Mesenchymal stem cell (in vitro differentiated cells and primary cell): ENCODE measurements at regions not wholly inside any gene's neighbourhood (a gene's known extent, or its start where the extent isn't known, plus 50 kb on each side); places are given as distances from the start of the nearest gene placed in this dataset.

ENCODE experiments used
- DNase-seq: peaks from one replicate; pipeline ENCODE4 v3.0.0-alpha.2; 2013
- H2AFZ ChIP-seq: one replicate; pipeline ENCODE4 v1.6.1; 2013; ENCODE audit warnings: low read depth, mild to moderate bottlenecking, control low read depth, inconsistent platforms, low read length, moderate library complexity
- H2AK5ac ChIP-seq: 2 replicates; pipeline ENCODE4 v1.6.1; 2013; ENCODE audit warnings: low read length, moderate library complexity, mild to moderate bottlenecking, inconsistent platforms; ENCODE audit not compliant: severe bottlenecking
- H2BK120ac ChIP-seq: one replicate; pipeline ENCODE4 v1.6.1; 2013; ENCODE audit warnings: low read depth, mild to moderate bottlenecking, inconsistent platforms, low read length, moderate library complexity
- H2BK12ac ChIP-seq, 2 experiments: one replicate each; pipeline ENCODE4 v1.6.1; 2013; ENCODE audit warnings: inconsistent platforms in 2 of 2, low read length in 2 of 2, mild to moderate bottlenecking in 2 of 2, moderate library complexity in 2 of 2, control low read depth in 1 of 2
- H2BK15ac ChIP-seq: one replicate; pipeline ENCODE4 v1.6.1; 2013; ENCODE audit warnings: mild to moderate bottlenecking, low read depth, inconsistent platforms; ENCODE audit not compliant: poor library complexity, severe bottlenecking
- H2BK5ac ChIP-seq: 2 replicates; pipeline ENCODE4 v1.6.1; 2013; ENCODE audit warnings: low read depth, mild to moderate bottlenecking, low read length, control low read depth, inconsistent platforms; ENCODE audit not compliant: poor library complexity, severe bottlenecking
- H3K14ac ChIP-seq, 2 experiments: one replicate each; pipeline ENCODE4 v1.6.1; 2013; ENCODE audit warnings: inconsistent platforms in 2 of 2, low read length in 2 of 2, control low read depth in 1 of 2, mild to moderate bottlenecking in 1 of 2, moderate library complexity in 1 of 2
- H3K18ac ChIP-seq, 2 experiments: one replicate each; pipeline ENCODE4 v1.6.1; 2013; ENCODE audit warnings: inconsistent platforms in 2 of 2, low read length in 2 of 2, control low read depth in 1 of 2, low read depth in 1 of 2, mild to moderate bottlenecking in 1 of 2
- H3K23ac ChIP-seq, 2 experiments: one replicate each; pipeline ENCODE4 v1.6.1; 2013; ENCODE audit warnings: inconsistent platforms in 2 of 2, low read length in 2 of 2, mild to moderate bottlenecking in 2 of 2, moderate library complexity in 2 of 2, control low read depth in 1 of 2
- H3K27ac ChIP-seq: 2 replicates; pipeline ENCODE4 v1.5.1; 2013; ENCODE audit warnings: mild to moderate bottlenecking, moderate library complexity, low read length, control low read depth, inconsistent platforms; ENCODE audit not compliant: poor library complexity, severe bottlenecking
- H3K27me3 ChIP-seq, 2 experiments: 2 replicates each; pipeline versions ENCODE4 v1.6.1 to v1.7.0; 2013; ENCODE audit warnings: low read length in 2 of 2, mild to moderate bottlenecking in 2 of 2, moderate library complexity in 2 of 2, control low read depth in 1 of 2, inconsistent platforms in 1 of 2; ENCODE audit not compliant: control insufficient read depth in 1 of 2, insufficient read depth in 1 of 2
- H3K36me3 ChIP-seq, 2 experiments: 2 replicates each; pipeline versions ENCODE4 v1.6.1 to v1.7.0; 2013; ENCODE audit warnings: low read length in 2 of 2, control low read depth in 1 of 2, inconsistent platforms in 1 of 2, low read depth in 1 of 2, mild to moderate bottlenecking in 1 of 2; ENCODE audit not compliant: insufficient read depth in 2 of 2, control insufficient read depth in 1 of 2
- H3K4ac ChIP-seq, 2 experiments: one replicate each; pipeline ENCODE4 v1.6.1; 2013; ENCODE audit warnings: inconsistent platforms in 2 of 2, low read length in 2 of 2, mild to moderate bottlenecking in 2 of 2, moderate library complexity in 2 of 2, control low read depth in 1 of 2, low read depth in 1 of 2
- H3K4me1 ChIP-seq: 2 replicates; pipeline ENCODE4 v1.6.1; 2013; ENCODE audit warnings: low read depth, low read length, control low read depth; ENCODE audit not compliant: control insufficient read depth, insufficient read depth
- H3K4me2 ChIP-seq: 2 replicates; pipeline ENCODE4 v1.6.1; 2013; ENCODE audit warnings: low read length, mild to moderate bottlenecking, inconsistent platforms; ENCODE audit not compliant: poor library complexity, severe bottlenecking
- H3K4me3 ChIP-seq, 2 experiments: 2 replicates each; pipeline versions ENCODE4 v1.5.1 to v1.7.0; 2013; ENCODE audit warnings: low read length in 2 of 2, mild to moderate bottlenecking in 2 of 2, control low read depth in 1 of 2, low read depth in 1 of 2; ENCODE audit not compliant: insufficient read depth in 1 of 2
- H3K79me1 ChIP-seq: replicated peaks from 2 replicates; pipeline ENCODE4 v1.6.1; 2013; ENCODE audit warnings: mild to moderate bottlenecking, control low read depth, low read length, inconsistent platforms; ENCODE audit not compliant: poor library complexity, severe bottlenecking
- H3K9ac ChIP-seq: 2 replicates; pipeline ENCODE4 v1.7.0; 2013; ENCODE audit warnings: mild to moderate bottlenecking, low read length, moderate library complexity
- H3K9me3 ChIP-seq: 2 replicates; pipeline ENCODE4 v1.7.0; 2013; ENCODE audit warnings: mild to moderate bottlenecking, low read length; ENCODE audit not compliant: control insufficient read depth
- H4K8ac ChIP-seq: one replicate; pipeline ENCODE4 v1.6.1; 2013; ENCODE audit warnings: inconsistent platforms, mild to moderate bottlenecking, low read length, moderate library complexity
- H4K91ac ChIP-seq: one replicate; pipeline ENCODE4 v1.6.1; 2013; ENCODE audit warnings: mild to moderate bottlenecking, low read length, inconsistent platforms
- WGBS: methylation state at CpG from one replicate; pipeline ENCODE4 v1.1.7; 2013; ENCODE audit warnings: mixed read lengths; 5-methylcytosine and 5-hydroxymethylcytosine counted together

DNA sequence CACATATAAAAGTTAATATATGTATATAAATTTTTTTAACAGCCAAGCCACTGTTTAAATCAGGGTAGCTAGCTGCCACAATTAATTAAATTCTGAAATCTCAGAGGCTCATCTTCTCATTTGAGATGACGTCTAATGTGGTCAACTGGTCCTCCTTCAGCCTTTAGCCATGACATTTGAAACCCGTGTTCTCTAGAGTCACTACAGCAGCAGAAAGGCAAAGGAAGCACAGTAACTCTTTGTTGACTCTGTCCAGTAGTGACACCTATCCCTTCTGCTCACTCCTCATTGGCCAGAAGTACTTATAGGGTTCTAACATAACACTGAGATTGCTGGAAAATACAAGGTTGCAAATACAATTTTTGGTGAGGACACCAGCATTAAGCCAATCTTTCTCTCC lies 555.5 kb downstream of the ETV1 start:
- Histone ChIP-seq H2BK12ac (no peak overlapping the region), H2BK5ac (no peak overlapping the region), H2AFZ (no peak overlapping the region), H2AK5ac (no peak overlapping the region), H2BK120ac (no peak overlapping the region), H3K27ac (no peak overlapping the region), H3K9ac (no peak overlapping the region), H3K9me3 (no peaks in the 10 kb centered on the region), H3K18ac (no peak overlapping the region), H3K23ac (no peak overlapping the region), H3K4me2 (no peak overlapping the region), H4K8ac (no peak overlapping the region), H4K91ac (no peak overlapping the region), H3K4me3 (no peak overlapping the region), H2BK15ac (no peak overlapping the region), H3K4me1 (no peaks in the 10 kb centered on the region), H3K14ac (no peak overlapping the region), H3K79me1 (no peaks in the 10 kb centered on the region), H3K4ac (no peak overlapping the region), H3K36me3 (no peaks in the 10 kb centered on the region), H3K27me3 (no peaks in the 10 kb centered on the region)
- no peak for DNase-seq
- 85% methylated on average over 2 of the region's 2 CpGs for WGBS

DNA sequence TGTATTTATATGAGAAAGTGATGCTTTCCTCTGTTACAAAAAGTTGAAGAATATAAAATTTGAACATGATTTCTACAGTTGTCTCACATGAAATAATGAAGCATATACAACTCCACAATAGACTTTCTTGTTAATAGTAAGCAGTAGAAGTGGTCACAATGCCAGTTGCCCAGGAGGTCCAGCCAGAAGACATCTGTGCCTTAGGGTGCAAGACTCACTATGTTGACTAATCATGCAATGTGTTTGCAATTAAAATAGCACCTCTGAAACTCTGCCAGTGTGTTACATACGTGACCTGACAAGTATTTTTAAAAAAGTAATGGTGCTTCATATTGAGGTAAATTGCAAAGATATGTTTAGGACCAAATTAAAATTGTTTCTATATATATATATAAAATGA lies 547.2 kb downstream of the ETV1 start:
- Histone ChIP-seq H2BK15ac (no peak overlapping the region), H3K14ac (no peak overlapping the region), H3K36me3 (no peaks in the 10 kb centered on the region), H2BK120ac (no peak overlapping the region), H4K91ac (no peak overlapping the region), H2AK5ac (no peak overlapping the region), H2BK5ac (no peak overlapping the region), H3K79me1 (no peaks in the 10 kb centered on the region), H3K9ac (no peak overlapping the region), H3K27ac (no peak overlapping the region), H3K23ac (no peak overlapping the region), H3K4me3 (no peak overlapping the region), H2BK12ac (no peak overlapping the region), H3K27me3 (no peaks in the 10 kb centered on the region), H3K4me1 (no peaks in the 10 kb centered on the region), H4K8ac (no peak overlapping the region), H2AFZ (no peak overlapping the region), H3K4ac (no peak overlapping the region), H3K4me2 (no peak overlapping the region), H3K18ac (no peak overlapping the region), H3K9me3 (no peaks in the 10 kb centered on the region)
- no peak for DNase-seq
- no CpG with 5 or more reads among the region's 1 CpG for WGBS

DNA sequence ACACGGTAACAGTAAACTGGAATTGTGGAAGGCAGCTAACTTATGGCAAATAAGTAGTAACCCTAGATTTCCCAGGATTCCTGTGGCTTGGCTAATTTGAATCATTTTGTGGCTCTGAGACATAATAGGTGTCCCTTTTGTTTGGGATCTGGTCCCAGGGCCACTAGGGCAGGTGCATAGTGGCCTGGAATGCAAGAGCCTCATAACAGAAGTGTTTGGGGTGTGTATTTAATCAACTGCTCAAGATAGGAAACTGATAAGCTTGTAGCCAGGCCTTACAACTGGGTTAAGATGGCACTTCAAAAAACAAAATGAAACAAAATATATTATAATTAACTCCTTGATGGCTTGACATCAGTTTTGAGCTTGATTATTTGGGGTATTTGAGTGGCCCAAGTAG lies 541.8 kb downstream of the ETV1 start:
- Histone ChIP-seq H3K18ac (no peak overlapping the region), H3K4me2 (no peak overlapping the region), H2AK5ac (no peak overlapping the region), H3K9ac (no peak overlapping the region), H3K27ac (no peak overlapping the region), H3K23ac (no peak overlapping the region), H4K8ac (no peak overlapping the region), H2BK12ac (no peak overlapping the region), H2BK120ac (no peak overlapping the region), H2BK15ac (no peak overlapping the region), H3K27me3 (no peaks in the 10 kb centered on the region), H3K79me1 (no peaks in the 10 kb centered on the region), H2BK5ac (no peak overlapping the region), H3K4me3 (no peak overlapping the region), H2AFZ (no peak overlapping the region), H3K9me3 (no peaks in the 10 kb centered on the region), H3K4ac (no peak overlapping the region), H4K91ac (no peak overlapping the region), H3K14ac (no peak overlapping the region), H3K4me1 (no peaks in the 10 kb centered on the region), H3K36me3 (no peaks in the 10 kb centered on the region)
- DNase-seq: no peak
- 77% methylated on average over 1 of the region's 1 CpG for WGBS

DNA sequence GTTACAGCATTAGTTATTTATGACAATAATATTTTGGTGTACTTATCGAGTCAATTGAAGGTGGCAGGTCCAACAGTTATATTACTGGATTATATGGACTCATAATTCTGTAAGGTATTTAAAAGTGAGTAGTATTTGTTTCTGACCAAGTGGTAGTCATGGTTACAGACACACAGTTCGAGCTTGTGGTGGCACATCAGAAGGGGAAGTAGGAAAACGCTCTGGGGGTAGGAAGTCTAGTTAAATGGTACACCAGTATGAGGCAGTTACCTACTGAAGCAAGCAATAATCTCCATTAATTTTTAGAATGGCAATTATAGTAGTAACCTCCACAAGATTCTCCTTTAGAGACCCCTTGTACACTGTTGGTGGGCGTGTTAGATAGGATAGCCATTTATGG lies 541.2 kb downstream of the ETV1 start:
- no peak for DNase-seq
- H4K8ac ChIP-seq: no peak overlapping the region
- 67% methylated on average over 2 of the region's 4 CpGs for WGBS
- no peak overlapping the region for H3K18ac ChIP-seq
- H3K36me3 ChIP-seq: no peaks in the 10 kb centered on the region
- no peak overlapping the region for H3K27ac ChIP-seq
- H3K4me3 ChIP-seq: no peak overlapping the region
- no peaks in the 10 kb centered on the region for H3K9me3 ChIP-seq
- H2BK5ac ChIP-seq: no peak overlapping the region
- no peak overlapping the region for H3K9ac ChIP-seq
- H3K14ac ChIP-seq: no peak overlapping the region
- no peak overlapping the region for H4K91ac ChIP-seq
- H3K4me1 ChIP-seq: no peaks in the 10 kb centered on the region
- no peak overlapping the region for H2AFZ ChIP-seq
- no peak overlapping the region for H2AK5ac ChIP-seq
- no peaks in the 10 kb centered on the region for H3K27me3 ChIP-seq
- no peak overlapping the region for H3K4me2 ChIP-seq
- H2BK15ac ChIP-seq: no peak overlapping the region
- no peak overlapping the region for H3K4ac ChIP-seq
- no peak overlapping the region for H2BK120ac ChIP-seq
- no peak overlapping the region for H2BK12ac ChIP-seq
- H3K79me1 ChIP-seq: no peaks in the 10 kb centered on the region
- no peak overlapping the region for H3K23ac ChIP-seq
